NCI-H2196 (cell line): ENCODE measurements at regions not wholly inside any gene's neighbourhood (a gene's known extent, or its start where the extent isn't known, plus 50 kb on each side); places are given as distances from the start of the nearest gene placed in this dataset.
A peak's percentile ranks its signal among the peaks of the same experiment; 100 is the strongest.

Experiments used
- DNase-seq: peaks from one replicate; lab custom pipeline; 2025; ENCODE audit not compliant: unreplicated experiment; lab: John Stamatoyannopoulos, UW

- no peak for DNase-seq
Observed at GRCh38 chr6:113383701-113384100, 473.4 kb upstream of the MARCKS start.

- DNase-seq, result no peak
Observed at GRCh38 chr6:113385020-113385431, 472.1 kb upstream of the MARCKS start.

GRCh38 chr6:113388996-113389395, 468.1 kb upstream of the MARCKS start:
- no peak for DNase-seq

DNA sequence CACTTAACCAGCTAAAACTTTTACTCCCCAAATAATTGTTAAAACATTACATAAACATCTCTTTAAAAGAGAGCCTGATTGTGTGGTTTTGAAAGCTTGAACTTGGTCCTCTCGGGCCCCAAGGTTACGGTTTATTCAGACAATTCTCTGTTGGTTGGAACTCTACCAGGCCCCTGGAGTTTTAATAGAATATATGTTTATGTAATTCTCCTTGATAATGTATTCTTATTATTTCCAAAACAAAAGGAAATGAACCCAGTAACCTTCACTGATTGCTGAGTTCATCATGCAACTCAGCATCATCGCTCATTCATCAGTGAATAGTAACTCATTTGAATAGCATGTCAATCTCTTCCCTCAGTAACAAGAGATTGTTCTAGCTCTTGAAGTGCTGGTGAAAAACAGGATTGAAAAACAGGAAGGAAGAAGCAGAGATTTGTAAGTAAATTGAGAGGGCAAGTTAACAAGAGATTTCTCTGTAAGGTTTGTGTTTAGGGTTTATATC, 464.5 kb upstream of the MARCKS start:
- no peak for DNase-seq

GRCh38 chr6:113394216-113394615, 462.9 kb upstream of the MARCKS start:
- DNase-seq, result no peak

GRCh38 chr6:113394729-113395128, 462.4 kb upstream of the MARCKS start:
- no peak for DNase-seq

DNA sequence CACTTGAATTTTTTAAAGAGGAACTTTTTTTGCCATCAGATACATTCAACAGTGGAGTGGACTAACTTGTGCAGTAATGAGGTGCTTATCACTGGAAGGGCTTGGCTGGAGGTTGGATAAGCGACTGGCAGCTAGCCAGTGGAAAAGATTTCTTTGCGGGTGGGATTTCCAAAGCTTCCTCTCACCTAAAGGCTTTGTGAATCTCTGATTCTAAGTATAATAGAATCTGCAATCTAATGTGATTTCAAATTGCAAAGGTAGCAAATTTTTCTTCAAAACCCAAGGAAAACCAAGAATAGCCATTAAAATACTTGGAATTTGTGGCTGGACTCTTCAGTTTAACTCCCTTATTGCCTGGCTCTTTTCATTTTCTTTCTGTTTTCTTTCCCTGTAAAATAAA, 460.4 kb upstream of the MARCKS start:
- DNase-seq, result no peak

DNA sequence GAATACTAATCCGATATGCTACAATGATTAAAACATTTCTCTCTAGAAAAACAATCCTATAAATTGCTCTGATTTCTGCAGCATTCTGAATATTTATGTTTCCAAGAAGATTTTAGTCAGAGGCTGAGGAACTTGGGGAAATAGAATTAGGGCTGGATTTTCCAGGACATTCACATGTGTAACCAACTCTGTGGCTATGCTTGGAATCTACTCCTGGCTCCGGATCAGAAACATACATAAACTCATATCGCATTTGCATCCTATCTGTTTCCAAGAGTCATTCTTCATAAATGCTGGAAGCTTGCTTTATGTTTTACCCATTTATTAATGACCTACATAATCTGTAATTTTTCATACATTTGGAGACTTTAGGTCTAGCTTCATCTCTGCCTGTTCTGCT, 459.9 kb upstream of the MARCKS start:
- no peak for DNase-seq

DNA sequence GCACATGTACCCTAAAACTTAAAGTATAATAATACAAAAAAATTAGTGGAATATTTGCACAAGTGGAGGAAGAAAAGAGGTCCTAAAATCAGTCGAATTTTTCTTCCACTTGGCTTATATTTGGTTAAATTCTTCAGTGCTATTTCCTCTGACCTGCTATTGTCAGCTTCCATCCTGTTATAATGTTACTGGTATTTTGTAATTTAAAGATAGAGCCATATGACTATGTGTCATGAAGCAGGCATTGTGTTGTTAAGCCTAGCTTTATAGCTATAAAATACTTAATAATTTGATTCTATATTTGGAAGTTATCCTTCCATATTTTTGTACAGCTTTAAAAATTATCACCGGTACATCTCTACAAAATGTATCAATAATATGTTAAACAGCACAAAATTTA, 455.9 kb upstream of the MARCKS start:
- no peak for DNase-seq

- peak; percentile 20 for DNase-seq
Observed at GRCh38 chr6:113402544-113402943, 454.6 kb upstream of the MARCKS start.

- no peak for DNase-seq
Observed at GRCh38 chr6:113403966-113404595, 453.1 kb upstream of the MARCKS start.

GRCh38 chr6:113405326-113406047, 451.7 kb upstream of the MARCKS start:
- no peak for DNase-seq

GRCh38 chr6:113406048-113406695, 451.0 kb upstream of the MARCKS start:
- no peak for DNase-seq

DNA sequence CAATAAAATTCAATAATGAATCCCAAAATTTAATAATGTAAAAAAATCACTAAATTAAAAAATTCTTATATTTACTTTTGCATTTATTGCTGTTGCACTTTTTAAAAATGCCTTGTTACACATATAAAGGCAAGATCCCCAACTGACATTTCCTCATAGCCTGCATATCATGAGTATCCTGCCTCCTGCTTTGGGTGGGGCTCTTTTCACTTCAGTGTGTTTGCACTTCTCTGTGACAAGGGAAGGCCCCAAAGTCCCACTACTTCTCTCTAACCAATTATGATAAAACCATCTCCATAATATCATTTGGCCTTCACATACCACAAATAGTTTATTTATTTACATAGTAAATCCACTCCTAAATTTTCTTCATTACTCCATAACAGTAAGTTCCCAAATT, 446.1 kb upstream of the MARCKS start:
- DNase-seq, result no peak

DNA sequence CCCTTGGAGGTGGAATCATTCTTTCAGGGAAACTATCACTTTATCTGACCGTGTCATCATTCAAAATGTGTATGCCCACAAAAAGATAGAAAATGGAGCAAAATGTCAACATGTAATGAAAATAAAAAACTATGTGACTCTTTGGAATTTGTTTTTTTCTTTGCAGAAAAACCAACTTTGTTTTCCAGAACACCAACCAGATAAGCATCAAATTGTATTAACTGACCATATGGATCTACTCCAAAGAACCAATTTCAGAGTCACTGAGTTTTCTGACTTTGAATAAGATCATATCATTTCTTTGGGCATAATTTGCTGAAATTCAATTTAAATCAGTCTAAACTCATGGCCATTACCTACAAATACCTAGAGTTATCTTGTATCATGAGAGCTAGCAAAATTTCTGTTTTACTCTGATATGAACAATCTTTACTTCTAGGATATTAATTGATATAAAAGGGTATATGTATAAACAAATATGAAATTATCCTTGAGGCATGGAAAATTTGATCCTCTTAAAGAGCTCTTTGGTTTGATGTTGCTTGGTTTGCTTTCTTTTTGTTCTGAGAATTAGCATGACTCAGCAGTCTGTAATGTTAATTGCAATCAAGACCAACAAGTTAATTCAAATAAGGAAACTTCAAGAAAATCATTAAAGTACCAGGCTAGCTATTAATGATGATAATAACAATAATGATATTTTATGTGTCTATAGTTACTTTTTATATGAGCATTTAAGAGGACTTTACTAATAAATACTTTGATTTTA, 444.4 kb upstream of the MARCKS start:
- DNase-seq, result no peak

DNA sequence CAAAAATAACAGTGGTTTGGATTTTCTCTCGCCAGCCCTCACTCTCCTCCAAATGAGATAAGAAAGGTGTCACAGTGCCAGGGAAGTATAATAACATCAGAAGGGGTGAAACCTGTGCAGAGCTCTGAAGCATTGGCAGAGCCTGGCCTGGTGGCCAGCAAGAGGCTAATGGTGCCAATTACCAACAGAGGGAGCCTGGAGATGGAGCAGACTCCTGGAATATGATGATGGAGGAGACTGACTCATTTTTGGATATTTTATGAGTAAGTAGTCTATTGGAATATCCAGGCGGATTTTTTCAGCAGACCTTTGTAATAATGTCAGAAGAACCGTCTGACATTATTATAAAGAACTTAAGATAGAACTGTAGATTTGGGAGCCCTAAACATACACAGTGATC, 442.6 kb upstream of the MARCKS start:
- peak; percentile 38 for DNase-seq

DNA sequence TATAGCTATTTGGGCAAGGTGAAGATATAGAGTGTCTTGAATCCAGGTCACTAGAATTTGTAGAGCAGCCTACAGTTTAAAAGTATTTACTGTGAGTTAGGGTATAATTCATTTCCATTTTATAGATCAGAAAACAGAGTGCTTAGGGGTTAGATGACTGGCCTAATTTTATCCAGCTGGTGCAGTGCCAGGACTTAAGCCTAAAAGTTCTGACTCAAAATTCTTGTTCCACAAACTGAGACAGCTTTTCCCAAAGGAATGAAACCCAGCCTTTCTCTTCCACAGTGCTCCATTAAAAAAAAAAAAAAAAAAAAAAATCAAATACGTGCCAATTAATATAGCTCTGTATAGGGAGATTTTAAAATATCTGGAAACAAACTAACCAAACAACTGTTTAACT, 441.0 kb upstream of the MARCKS start:
- no peak for DNase-seq

GRCh38 chr6:113420290-113420689, 436.9 kb upstream of the MARCKS start:
- no peak for DNase-seq

DNA sequence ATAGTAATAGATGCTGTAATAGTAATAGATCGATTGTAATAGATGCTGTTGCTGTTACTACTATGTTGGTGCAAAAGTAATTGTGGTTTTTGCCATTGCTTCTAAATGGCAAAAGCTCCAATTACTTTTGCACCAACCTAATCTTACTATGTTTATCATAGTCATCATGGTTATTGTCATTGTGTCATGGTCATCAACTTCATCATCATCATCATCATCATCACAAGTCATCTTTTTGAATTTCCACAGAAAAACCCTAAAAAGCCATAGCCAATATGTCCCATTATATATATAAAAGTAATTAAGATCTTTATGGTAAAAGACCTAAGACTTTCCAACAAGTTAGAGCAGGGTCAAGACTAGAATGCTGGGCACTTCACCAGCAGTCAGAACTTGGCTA, 435.1 kb upstream of the MARCKS start:
- no peak for DNase-seq

DNA sequence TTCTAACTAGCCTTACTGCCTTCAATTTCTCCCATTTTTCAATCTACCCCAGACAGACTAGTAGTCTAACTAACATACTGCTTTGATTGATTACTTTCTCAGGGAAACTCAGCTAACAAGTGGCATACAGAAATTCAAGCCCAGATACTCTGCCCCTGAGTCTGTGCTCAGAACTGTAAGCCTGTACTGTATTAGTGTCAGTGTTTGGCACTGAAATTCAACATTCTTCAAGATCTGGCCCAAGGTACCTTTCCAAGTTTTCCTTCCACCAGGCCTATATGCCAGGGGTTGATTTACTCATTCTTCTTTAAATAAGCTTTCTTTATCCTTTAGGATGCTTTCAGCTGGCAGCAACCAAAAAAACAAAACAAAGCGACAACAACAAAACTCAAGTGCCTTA, 433.2 kb upstream of the MARCKS start:
- DNase-seq, result no peak

DNA sequence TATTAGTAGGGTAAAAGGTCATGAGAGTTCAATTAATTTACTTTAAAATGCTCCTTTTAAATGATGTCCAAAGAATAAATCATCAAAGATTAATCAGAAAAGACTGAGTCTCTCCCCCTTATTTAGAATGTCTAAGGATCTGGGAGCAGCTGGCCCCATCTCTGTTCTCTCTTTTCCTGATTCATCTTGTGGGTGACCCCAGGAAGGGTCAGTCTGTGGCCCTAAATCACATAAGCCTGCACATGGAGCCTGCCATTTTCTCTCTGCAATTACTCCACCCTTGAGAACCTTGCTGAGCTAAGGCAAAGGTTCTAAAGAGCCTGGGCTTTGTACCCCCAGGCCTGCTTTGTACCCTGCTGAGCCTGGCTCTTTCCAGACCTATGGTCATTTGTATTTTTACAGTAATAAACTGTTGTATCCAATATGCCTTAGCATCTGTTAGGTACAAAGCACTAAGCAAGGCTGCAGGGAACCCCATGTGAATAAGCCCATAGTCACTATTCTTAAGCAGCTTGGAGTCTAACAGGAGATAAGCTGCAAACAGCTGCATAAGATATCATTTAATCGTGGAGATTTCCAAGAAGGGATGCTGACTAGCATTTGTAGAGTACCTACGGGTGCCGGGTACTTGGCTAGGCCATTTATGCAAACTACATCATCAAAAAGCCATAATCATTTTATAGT, 431.0 kb upstream of the MARCKS start:
- DNase-seq, result no peak
